ENCODE measurements at regions not wholly inside any gene's neighbourhood (a gene's known extent, or its start where the extent isn't known, plus 50 kb on each side); places are given as distances from the start of the nearest gene placed in this dataset.

DNA sequence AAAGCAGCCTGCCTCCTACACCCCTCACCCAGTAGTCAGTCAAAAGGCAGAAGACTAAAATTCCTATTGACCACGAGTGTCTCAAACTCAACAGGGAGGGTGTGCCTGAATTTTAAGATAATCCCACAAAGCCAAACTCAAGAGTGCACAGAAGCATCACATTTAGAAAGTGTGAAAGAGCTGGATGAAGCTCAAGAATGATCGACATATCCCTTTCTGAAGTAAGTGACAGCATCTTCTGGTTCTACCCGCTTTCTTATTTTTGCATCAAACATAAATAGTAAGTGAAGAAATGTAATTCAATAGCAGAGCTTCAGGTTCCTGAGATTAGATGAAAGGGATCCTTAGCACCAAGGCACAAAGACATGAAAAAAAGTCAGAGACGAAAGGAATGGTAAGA is 64.5 kb upstream of the BACH2 start:
- TF ChIP-seq POLR2AphosphoS5 (IDR thresholded peaks at IDR 0.05; ENCODE audit: low read depth) (no peak), CTCF (IDR thresholded peaks at IDR 0.05; ENCODE audit: insufficient read depth, low read length) (no peak), SPI1 (IDR thresholded peaks at IDR 0.05; ENCODE audit: borderline replicate concordance, low read depth) (no peak), GABPA (IDR thresholded peaks at IDR 0.05; ENCODE audit: low read depth) (no peak)
- TF ChIP-seq, protein P1, sequence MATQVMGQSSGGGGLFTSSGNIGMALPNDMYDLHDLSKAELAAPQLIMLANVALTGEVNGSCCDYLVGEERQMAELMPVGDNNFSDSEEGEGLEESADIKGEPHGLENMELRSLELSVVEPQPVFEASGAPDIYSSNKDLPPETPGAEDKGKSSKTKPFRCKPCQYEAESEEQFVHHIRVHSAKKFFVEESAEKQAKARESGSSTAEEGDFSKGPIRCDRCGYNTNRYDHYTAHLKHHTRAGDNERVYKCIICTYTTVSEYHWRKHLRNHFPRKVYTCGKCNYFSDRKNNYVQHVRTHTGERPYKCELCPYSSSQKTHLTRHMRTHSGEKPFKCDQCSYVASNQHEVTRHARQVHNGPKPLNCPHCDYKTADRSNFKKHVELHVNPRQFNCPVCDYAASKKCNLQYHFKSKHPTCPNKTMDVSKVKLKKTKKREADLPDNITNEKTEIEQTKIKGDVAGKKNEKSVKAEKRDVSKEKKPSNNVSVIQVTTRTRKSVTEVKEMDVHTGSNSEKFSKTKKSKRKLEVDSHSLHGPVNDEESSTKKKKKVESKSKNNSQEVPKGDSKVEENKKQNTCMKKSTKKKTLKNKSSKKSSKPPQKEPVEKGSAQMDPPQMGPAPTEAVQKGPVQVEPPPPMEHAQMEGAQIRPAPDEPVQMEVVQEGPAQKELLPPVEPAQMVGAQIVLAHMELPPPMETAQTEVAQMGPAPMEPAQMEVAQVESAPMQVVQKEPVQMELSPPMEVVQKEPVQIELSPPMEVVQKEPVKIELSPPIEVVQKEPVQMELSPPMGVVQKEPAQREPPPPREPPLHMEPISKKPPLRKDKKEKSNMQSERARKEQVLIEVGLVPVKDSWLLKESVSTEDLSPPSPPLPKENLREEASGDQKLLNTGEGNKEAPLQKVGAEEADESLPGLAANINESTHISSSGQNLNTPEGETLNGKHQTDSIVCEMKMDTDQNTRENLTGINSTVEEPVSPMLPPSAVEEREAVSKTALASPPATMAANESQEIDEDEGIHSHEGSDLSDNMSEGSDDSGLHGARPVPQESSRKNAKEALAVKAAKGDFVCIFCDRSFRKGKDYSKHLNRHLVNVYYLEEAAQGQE (IDR thresholded peaks at IDR 0.05; ENCODE audit: insufficient replicate concordance, low read depth), result no peak
